ENCODE measurements at regions not wholly inside any gene's neighbourhood (a gene's known extent, or its start where the extent isn't known, plus 50 kb on each side); places are given as distances from the start of the nearest gene placed in this dataset.

- Histone ChIP-seq H3K36me3 (ENCODE audit: insufficient read depth, low read length) (no peaks in the 10 kb centered on the region), H3K27me3 (ENCODE audit: insufficient read depth, low read length) (no peaks in the 10 kb centered on the region), H2AFZ (ENCODE audit: low read depth, low read length) (no peak overlapping the region), H3K9me3 (ENCODE audit: low read length) (no peaks in the 10 kb centered on the region), H3K4me3 (ENCODE audit: low read length) (no peak overlapping the region), H3K4me1 (ENCODE audit: insufficient read depth, low read length) (no peaks in the 10 kb centered on the region)
Observed at GRCh38 chr18:2254977-2255376, 316.3 kb downstream of the METTL4 start.

GRCh38 chr18:2256577-2256976, 314.7 kb downstream of the METTL4 start:
- H3K36me3 ChIP-seq (ENCODE audit: insufficient read depth, low read length), result no peaks in the 10 kb centered on the region
- no peak overlapping the region for H3K4me3 ChIP-seq (ENCODE audit: low read length)

GRCh38 chr18:2258954-2259353, 312.4 kb downstream of the METTL4 start:
- H3K4me3 ChIP-seq (ENCODE audit: low read length), result no peak overlapping the region

More at GRCh38 chr18:2256577-2256976, 314.7 kb downstream of the METTL4 start:
- Histone ChIP-seq H3K27me3 (ENCODE audit: insufficient read depth, low read length) (no peaks in the 10 kb centered on the region), H3K4me1 (ENCODE audit: insufficient read depth, low read length) (no peaks in the 10 kb centered on the region), H2AFZ (ENCODE audit: low read depth, low read length) (no peak overlapping the region), H3K9me3 (ENCODE audit: low read length) (no peaks in the 10 kb centered on the region)

GRCh38 chr18:2263303-2263890, 307.9 kb downstream of the METTL4 start:
- no peaks in the 10 kb centered on the region for H3K4me1 ChIP-seq (ENCODE audit: insufficient read depth, low read length)
- no peaks in the 10 kb centered on the region for H3K27me3 ChIP-seq (ENCODE audit: insufficient read depth, low read length)
- H2AFZ ChIP-seq (ENCODE audit: low read depth, low read length), result no peak overlapping the region
- H3K4me3 ChIP-seq (ENCODE audit: low read length), result no peak overlapping the region
- H3K36me3 ChIP-seq (ENCODE audit: insufficient read depth, low read length), result no peaks in the 10 kb centered on the region
- no peaks in the 10 kb centered on the region for H3K9me3 ChIP-seq (ENCODE audit: low read length)

More at GRCh38 chr18:2258954-2259353, 312.4 kb downstream of the METTL4 start:
- Histone ChIP-seq H3K4me1 (ENCODE audit: insufficient read depth, low read length) (no peaks in the 10 kb centered on the region), H3K27me3 (ENCODE audit: insufficient read depth, low read length) (no peaks in the 10 kb centered on the region), H2AFZ (ENCODE audit: low read depth, low read length) (no peak overlapping the region), H3K36me3 (ENCODE audit: insufficient read depth, low read length) (no peaks in the 10 kb centered on the region), H3K9me3 (ENCODE audit: low read length) (no peaks in the 10 kb centered on the region)

- Histone ChIP-seq H3K4me1 (ENCODE audit: insufficient read depth, low read length) (no peaks in the 10 kb centered on the region), H3K4me3 (ENCODE audit: low read length) (no peak overlapping the region), H2AFZ (ENCODE audit: low read depth, low read length) (no peak overlapping the region), H3K9me3 (ENCODE audit: low read length) (no peaks in the 10 kb centered on the region), H3K27me3 (ENCODE audit: insufficient read depth, low read length) (no peaks in the 10 kb centered on the region), H3K36me3 (ENCODE audit: insufficient read depth, low read length) (no peaks in the 10 kb centered on the region)
Observed at GRCh38 chr18:2274613-2275012, 296.7 kb downstream of the METTL4 start.

GRCh38 chr18:2281086-2281485, 290.2 kb downstream of the METTL4 start:
- Histone ChIP-seq H3K4me3 (ENCODE audit: low read length) (no peak overlapping the region), H3K27me3 (ENCODE audit: insufficient read depth, low read length) (no peaks in the 10 kb centered on the region), H3K4me1 (ENCODE audit: insufficient read depth, low read length) (no peaks in the 10 kb centered on the region), H2AFZ (ENCODE audit: low read depth, low read length) (no peak overlapping the region), H3K36me3 (ENCODE audit: insufficient read depth, low read length) (no peaks in the 10 kb centered on the region), H3K9me3 (ENCODE audit: low read length) (no peaks in the 10 kb centered on the region)

GRCh38 chr18:2281523-2282199, 289.6 kb downstream of the METTL4 start:
- Histone ChIP-seq H3K9me3 (ENCODE audit: low read length) (no peaks in the 10 kb centered on the region), H3K36me3 (ENCODE audit: insufficient read depth, low read length) (no peaks in the 10 kb centered on the region), H3K27me3 (ENCODE audit: insufficient read depth, low read length) (no peaks in the 10 kb centered on the region), H3K4me3 (ENCODE audit: low read length) (no peak overlapping the region), H3K4me1 (ENCODE audit: insufficient read depth, low read length) (no peaks in the 10 kb centered on the region), H2AFZ (ENCODE audit: low read depth, low read length) (no peak overlapping the region)

- Histone ChIP-seq H3K4me3 (ENCODE audit: low read length) (no peak overlapping the region), H3K27me3 (ENCODE audit: insufficient read depth, low read length) (no peaks in the 10 kb centered on the region), H3K9me3 (ENCODE audit: low read length) (no peaks in the 10 kb centered on the region), H3K36me3 (ENCODE audit: insufficient read depth, low read length) (no peaks in the 10 kb centered on the region), H3K4me1 (ENCODE audit: insufficient read depth, low read length) (no peaks in the 10 kb centered on the region), H2AFZ (ENCODE audit: low read depth, low read length) (no peak overlapping the region)
Observed at GRCh38 chr18:2293109-2293839, 278.0 kb downstream of the METTL4 start.

GRCh38 chr18:2301316-2301715, 270.0 kb downstream of the METTL4 start:
- Histone ChIP-seq H2AFZ (ENCODE audit: low read depth, low read length) (no peak overlapping the region), H3K4me3 (ENCODE audit: low read length) (no peak overlapping the region), H3K27me3 (ENCODE audit: insufficient read depth, low read length) (no peaks in the 10 kb centered on the region), H3K36me3 (ENCODE audit: insufficient read depth, low read length) (no peaks in the 10 kb centered on the region), H3K4me1 (ENCODE audit: insufficient read depth, low read length) (no peaks in the 10 kb centered on the region), H3K9me3 (ENCODE audit: low read length) (no peaks in the 10 kb centered on the region)

GRCh38 chr18:2302012-2302411, 269.3 kb downstream of the METTL4 start:
- Histone ChIP-seq H3K36me3 (ENCODE audit: insufficient read depth, low read length) (no peaks in the 10 kb centered on the region), H2AFZ (ENCODE audit: low read depth, low read length) (no peak overlapping the region), H3K4me1 (ENCODE audit: insufficient read depth, low read length) (no peaks in the 10 kb centered on the region), H3K9me3 (ENCODE audit: low read length) (no peaks in the 10 kb centered on the region), H3K4me3 (ENCODE audit: low read length) (no peak overlapping the region), H3K27me3 (ENCODE audit: insufficient read depth, low read length) (no peaks in the 10 kb centered on the region)

GRCh38 chr18:2302628-2303516, 268.4 kb downstream of the METTL4 start:
- Histone ChIP-seq H3K4me3 (ENCODE audit: low read length) (no peak overlapping the region), H3K36me3 (ENCODE audit: insufficient read depth, low read length) (no peaks in the 10 kb centered on the region), H3K27me3 (ENCODE audit: insufficient read depth, low read length) (no peaks in the 10 kb centered on the region), H3K4me1 (ENCODE audit: insufficient read depth, low read length) (no peaks in the 10 kb centered on the region), H3K9me3 (ENCODE audit: low read length) (no peaks in the 10 kb centered on the region), H2AFZ (ENCODE audit: low read depth, low read length) (no peak overlapping the region)

- no peaks in the 10 kb centered on the region for H3K27me3 ChIP-seq (ENCODE audit: insufficient read depth, low read length)
- no peak overlapping the region for H3K4me3 ChIP-seq (ENCODE audit: low read length)
- H2AFZ ChIP-seq (ENCODE audit: low read depth, low read length), result no peak overlapping the region
- no peaks in the 10 kb centered on the region for H3K9me3 ChIP-seq (ENCODE audit: low read length)
- H3K4me1 ChIP-seq (ENCODE audit: insufficient read depth, low read length), result no peaks in the 10 kb centered on the region
- no peaks in the 10 kb centered on the region for H3K36me3 ChIP-seq (ENCODE audit: insufficient read depth, low read length)
Observed at GRCh38 chr18:2303517-2304238, 267.6 kb downstream of the METTL4 start.
